HG02938 (cell line): ENCODE measurements at regions not wholly inside any gene's neighbourhood (a gene's known extent, or its start where the extent isn't known, plus 50 kb on each side); places are given as distances from the start of the nearest gene placed in this dataset.
"Not testable (repeated sequence)": the region's sequence is repeated elsewhere in the genome, so short reads cannot be mapped to it uniquely, and the experiment has no call there.

ENCODE experiments used
- ATAC-seq: cut with Tn5 transposase; IDR thresholded peaks from one replicate; pipeline ENCODE4 v1.9.1; 2021; ENCODE audit warnings: mild to moderate bottlenecking, moderate library complexity; ENCODE audit not compliant: unreplicated experiment

DNA sequence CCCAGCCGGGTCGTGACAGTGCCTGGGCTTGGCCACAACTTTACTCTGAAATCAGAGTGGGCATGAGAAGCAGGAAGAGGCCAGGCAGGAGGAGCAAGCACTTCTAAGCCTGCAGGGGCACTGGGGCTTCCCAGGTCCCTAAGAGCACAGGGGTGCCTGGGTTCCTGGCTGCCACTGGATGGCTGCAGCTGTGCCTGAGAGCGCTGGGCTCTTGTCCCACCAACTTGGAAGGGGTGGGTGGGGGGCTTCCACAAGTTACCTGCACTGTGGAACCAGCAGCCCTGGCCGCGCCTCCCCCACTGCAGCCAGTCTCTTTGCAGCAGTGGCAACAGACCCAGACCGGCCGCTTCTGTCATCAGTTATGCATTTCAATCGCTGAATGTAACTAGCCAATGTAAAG is 434.7 kb upstream of the GRM3 start:
- no peak for ATAC-seq

DNA sequence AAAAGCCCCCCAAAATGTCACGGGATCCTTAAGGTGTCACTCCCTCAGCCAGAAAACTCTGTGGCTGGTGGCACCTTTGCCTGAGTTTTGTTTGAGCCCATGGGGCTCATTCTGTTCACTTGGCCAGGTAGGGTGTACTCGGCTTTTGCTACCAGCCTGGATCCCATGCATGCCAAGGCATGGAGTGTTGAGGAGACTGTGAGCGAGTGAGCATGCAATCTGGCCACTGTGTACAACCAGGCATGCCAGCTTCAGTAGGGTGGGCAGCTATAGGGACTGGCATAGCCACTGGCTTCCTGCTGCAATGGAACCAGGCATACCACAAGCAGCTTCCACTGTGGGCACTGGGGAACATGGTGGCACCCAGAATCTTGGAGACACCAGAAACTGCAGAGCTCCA is 436.0 kb upstream of the GRM3 start:
- ATAC-seq = no peak

DNA sequence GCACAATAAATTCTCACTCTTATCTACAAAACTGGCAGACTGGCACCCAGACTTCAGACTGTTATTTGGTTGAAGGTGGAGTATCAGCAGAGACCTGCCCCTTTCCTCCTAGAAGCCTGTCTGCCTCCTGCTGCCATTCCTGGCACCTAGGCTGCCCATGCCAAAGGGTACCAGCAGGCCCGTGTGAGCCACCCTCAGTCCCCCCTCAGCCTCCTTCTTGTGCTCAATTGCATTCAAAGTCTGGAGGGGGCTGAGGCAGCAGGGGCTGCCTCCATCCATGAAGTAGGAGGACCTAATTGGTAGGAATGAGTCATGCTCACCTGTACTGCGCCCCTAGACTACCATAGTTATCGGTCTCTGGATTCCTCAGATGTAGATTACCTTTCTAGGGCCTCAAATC is 440.9 kb upstream of the GRM3 start:
- ATAC-seq = no peak

DNA sequence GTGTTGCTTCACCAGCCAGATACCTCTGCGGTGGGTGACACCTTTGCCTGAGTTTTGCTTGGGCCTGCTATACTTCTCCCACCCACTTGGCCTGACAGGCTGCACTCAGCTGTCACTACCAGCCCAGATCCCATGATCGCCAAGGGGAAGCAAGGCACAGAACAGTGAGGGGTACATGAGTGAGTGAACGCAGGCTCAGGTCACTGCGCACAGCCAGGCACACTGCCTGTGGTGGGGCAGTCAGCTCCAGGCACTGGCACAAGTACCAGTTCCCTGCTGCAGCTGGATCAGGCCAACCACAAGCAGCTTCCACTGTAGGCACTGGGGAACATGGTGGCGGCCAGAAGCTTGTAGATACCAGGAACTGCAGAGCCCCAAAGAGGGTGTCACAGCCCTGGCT is 441.9 kb upstream of the GRM3 start:
- ATAC-seq = no peak

DNA sequence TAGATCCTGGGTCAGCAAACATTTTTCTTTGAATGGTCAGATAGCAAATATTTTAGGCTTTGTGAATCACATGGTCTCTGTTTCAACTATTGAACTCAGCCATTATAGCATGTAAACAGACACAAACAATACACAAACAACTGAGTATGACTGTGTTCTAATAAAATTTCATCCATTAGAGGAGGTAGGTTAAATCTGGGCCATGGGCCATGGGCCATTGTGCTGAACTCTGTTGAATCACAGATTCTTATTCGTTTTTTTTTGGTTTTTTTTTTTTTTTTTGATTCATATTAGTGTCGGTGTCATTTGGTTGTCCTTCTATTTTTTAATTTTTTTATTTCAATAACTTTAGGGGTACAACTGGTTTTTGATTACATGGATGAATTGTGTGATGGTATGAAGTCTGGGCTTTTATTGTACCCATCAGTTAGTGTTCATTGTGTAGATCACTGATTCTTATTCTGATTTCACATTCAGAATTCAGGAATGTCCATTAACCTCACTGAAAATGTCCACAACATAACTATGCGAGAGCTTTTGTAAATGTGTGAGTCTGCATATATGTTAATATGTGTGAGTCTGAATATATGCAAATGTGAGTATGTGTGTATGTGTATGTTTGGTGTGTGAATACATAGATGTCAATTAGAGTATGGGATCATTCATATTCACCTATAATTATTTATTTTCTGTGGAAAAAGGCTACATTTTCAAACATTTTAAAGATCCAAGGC is 443.7 kb upstream of the GRM3 start:
- no peak for ATAC-seq

DNA sequence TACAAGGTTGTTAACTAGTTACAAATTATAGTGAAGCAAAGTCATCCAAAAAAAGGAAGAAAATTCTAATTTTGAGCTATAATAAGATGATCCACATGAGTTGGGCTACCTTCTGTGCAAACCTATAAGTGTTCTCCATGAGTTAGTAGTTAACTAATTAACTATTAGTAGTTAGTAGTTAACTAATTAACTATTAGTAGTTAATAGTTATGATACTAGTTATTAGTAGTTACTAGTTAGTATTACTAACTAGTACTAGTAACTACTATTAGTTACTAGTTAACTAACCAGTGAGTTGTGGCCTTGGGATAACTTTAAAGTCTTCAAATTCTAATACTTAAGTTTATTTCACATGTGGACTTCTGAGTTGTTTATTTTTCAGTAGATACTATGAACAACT is 453.4 kb upstream of the GRM3 start:
- no peak for ATAC-seq

DNA sequence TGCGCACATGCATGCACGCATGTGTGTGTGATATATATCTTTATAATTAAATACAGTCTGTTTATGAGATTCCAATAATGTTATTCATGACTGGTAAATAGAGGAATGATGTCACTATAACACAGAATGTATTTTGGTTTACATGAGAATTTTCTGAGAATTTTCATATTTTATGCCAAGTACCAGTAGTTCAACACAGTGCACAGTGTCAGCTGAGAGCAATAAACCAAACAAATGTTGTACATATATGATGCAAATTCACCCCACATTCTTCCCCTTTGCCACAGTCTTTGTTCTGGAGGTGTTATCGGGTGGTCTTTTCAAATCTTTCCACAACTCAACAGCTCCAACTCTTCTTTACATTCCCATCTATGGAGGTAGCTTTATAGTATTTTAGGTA is 462.2 kb upstream of the GRM3 start:
- ATAC-seq = no peak

DNA sequence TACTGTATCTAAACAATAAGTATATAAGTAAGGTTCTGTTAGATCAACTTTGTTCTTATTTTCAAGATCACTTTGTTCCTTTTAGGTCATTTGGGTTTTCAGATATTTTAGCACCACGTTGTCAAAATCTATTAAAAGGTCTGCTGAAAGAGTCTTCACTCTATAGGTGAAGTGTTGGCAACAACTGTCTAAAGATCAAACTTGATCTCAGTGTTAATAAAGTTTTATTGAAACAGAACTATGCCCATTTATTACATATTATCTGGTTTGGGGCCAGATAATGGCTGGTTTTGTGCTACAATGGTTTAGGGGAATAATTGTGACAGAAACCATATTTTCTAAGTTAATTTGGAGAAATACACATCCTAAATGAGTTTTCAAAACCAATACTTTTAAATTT is 478.9 kb upstream of the GRM3 start:
- ATAC-seq = no peak

DNA sequence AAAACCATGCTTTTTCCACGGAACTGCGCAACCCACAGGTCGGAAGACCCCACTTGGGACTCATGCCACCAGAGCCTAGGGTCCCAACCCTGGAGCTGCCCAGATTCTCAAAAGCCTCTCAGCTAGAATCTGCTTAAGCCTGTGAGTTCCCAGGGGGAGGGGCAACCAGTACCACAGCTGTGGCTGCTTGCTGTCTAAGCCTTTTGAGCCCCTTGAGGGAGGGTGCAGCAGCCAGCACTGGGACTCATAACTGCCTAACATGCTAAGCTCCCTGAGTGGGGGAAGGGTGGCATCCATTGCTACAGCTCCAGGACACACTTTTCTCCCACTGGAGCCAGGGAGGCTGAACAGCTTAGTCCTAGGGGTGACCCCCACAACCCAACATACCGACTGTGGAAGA is 485.6 kb upstream of the GRM3 start:
- ATAC-seq = no peak

DNA sequence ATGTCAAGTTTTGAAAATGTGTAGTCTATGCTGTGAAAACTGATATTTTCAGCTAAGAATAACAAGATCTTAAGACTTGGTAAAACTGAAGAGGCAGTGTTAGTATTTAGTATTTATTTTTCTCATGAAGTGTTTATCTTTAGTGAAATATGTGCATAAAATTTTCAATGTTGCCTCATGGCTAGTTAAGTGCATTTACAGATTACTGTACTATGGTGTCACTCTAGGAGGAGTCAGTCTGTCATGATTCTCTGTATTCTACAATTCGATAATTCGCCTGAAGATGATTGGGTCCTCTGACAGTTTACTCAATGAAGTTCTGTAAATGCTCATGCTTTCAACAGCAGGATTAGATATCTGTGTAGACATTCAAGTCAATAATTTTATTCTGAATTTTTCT is 488.1 kb upstream of the GRM3 start:
- no peak for ATAC-seq

DNA sequence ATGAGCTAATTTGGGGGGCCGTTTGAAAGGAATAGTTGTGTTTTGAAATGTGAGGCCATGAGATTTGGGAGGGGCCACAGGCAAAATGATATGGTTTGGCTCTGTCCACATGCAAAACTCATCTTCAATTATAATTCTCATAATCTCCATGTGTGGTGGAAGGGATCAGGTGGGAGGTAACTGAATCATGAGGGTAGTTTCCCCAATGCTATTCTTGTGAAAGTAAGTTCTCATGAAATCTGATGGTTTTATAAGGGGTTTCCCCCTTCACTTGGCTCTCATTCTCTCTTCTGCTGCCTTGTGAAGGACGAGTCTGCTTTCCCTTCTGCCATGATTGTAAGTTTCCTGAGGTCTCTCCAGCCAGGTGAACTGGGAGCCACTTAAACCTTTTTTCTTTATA is 490.8 kb upstream of the GRM3 start:
- ATAC-seq = no peak

DNA sequence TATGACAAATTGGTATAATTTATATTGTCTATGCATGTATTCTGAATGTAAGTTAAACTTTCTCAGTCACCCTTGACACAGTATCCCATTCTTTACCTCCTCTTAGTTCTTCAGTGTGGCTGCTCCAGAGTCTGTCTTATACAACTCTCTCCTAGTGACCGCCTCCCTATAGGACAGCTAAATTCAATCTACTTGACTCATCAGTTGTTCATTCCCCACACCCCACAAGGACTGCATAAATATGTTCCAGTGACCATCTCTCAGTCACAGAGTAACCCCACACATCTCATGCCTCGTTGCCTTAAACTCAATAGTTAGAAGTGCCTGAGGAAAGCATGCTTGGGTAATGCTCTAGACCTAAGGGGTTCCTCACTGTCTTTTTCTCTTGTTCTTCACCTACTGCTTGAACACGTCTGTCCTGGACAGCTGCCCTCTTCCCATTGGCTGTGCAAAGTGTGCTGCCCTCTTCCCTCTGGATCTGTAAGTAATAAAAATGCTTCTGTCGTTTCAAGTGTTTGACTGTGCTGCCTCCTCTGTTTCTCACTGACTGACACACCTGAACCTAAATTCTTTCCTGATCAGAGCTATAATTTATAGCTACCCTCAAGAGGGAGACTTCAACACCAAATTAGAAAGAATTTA is 494.6 kb upstream of the GRM3 start:
- ATAC-seq = no peak

DNA sequence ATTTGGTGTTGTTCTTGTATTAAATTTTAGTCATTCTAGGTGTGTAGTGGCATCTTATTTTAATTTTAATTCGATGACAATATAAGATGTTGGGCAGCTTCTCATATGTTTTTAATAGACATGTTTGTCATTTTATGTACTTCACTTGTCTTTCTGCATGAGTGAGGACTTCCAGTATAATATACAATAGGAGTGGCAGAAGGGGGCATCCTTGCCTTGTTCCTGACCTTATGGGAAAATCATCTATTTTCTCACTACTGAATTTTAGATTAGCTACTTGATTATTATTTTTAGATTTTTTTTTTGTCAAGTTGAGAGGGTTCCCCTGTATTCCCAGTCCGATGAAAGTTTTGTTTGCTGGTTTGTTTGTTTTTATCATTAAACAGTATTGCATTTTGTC is 495.2 kb upstream of the GRM3 start:
- no peak for ATAC-seq

DNA sequence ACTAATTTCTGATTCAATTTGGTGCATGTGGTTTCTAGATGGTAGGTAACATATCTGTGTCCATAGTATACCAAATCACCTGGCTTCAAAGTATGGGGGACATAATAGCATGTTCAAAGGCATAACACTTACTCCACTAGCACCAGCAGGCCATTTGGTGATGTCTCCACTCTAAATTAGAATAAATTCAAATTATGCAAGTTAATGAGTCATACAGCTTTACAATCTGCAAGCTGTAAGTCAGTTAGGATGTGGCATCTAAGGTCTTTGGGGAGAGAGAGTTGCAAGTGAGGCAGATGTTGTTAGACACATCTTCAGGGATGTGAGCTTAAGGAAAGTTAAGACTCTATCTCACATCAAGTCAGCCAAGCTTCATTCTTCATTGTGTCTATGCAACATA is 506.4 kb upstream of the GRM3 start:
- no peak for ATAC-seq

DNA sequence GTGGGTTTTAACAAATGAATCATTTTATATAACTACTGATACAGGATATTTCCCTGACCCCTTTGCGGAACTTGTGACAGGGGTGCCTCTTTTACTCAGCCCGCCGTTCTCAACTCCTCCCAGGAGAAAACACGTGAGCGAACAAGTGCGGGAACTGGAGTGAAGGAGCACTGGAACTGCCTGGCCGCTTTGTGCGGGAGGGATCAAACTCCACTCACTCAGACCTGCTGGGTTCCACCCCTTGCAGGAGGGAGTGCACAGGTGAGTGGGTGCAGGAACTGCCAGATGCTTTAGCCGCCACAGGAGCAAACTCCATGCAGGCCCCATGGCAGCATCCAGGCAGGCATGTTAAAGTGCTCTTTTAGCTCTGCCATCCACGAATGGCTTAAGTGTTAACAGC is 513.4 kb upstream of the GRM3 start:
- no peak for ATAC-seq

DNA sequence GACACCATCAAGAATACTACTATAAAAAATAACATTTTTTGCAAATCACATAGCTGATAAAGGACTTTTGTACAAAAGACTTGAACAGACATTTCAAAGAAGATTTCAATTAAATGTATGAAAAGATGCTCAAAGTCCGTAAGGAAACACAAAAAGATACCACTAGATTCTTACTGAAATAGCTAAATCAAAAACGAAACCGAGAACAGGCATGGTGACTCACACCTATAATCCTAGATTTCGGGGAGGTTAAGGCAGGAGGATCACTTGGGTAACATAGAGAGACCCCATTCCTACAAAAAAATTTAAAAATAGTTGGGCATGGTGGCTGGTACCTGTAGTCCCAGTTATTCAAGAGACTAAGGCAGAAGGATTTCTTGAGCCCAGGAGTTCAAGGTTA is 520.2 kb upstream of the GRM3 start:
- ATAC-seq = no peak

DNA sequence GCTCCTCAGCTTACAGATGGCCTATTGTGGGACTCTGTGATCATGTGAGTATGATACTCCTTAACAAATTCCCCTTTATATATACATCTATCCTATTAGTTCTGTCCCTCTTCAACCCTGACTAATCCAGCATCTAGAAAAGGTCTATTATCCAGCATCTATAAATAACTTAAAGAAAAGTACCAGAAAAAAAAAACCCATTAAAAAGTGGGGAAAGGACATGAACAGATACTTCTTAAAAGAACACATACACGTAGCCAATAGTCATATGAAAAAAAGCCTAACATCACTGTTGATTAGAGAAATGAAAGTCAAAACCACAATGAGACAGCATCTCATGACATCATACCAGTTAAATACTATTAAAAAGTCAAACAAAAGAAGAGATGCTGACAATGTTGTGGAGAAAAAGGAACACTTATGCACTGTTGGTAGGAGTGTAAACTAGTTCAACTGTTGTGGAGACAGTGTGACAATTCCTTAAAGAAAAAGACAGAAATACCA is 549.5 kb upstream of the GRM3 start:
- no peak for ATAC-seq

DNA sequence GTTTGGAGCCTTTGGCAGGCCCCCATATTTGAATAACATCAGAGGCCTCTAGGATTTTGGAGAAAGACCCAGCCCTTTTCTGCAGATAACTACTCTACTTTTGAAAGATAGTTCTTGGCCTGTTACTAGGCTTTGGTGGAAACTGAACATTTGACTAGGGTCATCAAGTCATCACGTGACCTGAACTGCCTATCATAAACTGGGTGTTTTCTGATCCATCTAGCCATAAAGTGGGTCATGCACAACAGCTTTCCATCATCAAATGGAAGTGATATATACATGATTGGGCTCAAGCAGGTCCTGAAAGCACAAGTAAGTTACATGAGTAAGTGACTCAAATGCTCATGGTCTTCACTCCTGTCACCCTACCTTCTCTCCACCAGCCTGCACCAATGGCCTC is 552.3 kb upstream of the GRM3 start:
- ATAC-seq = no peak

DNA sequence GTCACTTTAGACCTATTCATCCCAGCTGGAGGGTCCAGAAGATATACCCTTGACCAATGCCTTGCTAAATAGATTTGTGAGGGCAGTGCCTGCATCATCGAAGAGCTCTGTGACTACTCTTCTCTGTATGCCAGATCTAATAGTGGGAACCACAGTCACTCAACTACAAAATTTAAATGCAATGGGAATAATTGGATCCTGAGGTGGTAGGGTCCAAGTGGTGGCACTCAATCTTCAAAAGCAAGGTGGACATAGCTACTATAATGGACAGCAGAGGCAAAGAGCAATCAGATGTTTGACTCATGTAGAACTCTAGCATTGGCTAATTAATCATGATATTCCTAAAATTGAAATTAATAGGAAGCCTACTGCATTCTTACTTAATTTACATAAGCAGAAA is 554.3 kb upstream of the GRM3 start:
- no peak for ATAC-seq

DNA sequence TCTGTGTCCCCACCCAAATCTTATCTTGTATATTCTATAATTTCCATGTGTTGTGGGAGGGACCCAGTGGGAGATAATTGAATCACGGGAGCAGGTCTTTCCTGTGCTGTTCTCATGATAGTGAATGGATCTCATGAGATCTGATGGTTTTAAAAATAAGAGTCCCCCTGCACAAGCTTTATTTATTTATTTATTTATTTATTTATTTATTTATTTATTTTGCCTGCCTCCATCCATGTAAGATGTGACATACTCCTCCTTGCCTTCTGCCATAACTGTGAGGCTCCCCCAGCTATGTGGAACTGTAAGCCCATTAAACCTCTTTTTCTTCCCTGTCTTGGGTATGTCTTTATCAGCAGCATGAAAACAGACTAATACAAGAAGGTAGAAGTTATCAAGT is 579.1 kb upstream of the GRM3 start:
- ATAC-seq = not testable (repeated sequence)

DNA sequence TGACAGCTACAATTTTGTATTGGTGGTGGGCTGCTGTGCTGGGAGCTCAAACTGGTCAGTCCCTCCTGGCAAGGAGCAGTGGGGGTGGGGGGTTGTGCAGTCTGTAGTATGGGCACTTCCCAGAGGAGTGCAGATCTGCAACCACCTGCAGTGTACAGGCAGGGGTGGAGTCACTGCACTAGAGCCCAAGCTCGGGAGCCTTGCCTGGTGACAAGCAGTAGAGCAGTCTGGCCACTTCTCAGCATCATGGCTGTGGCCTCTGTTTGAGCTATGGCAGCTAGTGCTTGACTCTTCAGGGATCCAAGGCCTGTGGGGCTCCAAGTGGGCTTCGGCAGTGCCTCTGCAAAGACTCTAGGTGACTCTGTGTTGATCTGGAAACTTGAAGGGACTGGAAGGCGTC is 585.1 kb upstream of the GRM3 start:
- no peak for ATAC-seq

DNA sequence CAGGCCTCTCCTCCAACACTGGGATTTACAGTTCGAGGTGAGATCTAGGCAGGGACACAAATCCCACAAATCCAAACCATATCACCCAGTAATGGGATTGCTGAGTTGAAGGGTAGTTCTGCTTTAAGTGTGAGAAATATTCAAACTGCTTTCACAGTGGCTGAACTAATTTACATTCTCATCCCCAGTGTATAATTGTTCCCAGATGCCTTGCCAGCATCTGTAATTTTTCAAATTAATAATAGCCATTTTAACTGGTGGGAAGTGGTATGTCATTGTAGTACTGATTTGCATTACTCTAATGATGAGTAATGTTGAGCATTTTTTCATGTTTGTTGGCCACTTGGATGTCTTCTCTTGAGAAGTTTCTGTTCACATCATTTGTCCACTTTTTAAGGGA is 592.8 kb upstream of the GRM3 start:
- no peak for ATAC-seq

DNA sequence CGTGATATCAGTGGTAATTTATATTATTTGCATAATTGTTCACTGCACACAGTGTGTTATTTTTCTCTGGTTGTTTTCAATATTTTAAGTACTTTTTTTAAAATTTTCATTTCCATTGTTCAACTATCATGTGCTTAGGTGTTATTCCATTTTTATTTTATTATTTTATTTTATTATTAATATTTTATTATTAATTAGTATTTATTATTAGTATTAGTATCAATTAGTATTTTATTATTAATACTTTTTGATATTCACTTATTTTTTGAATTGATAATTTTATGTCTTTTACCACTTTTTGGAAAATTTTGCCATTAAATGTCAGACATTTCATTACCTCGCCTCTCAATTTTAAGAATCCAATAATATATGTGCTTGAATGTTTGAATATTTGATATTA is 593.8 kb upstream of the GRM3 start:
- no peak for ATAC-seq
